HCEC 1CT (cell line): ENCODE measurements at regions not wholly inside any gene's neighbourhood (a gene's known extent, or its start where the extent isn't known, plus 50 kb on each side); places are given as distances from the start of the nearest gene placed in this dataset.

ENCODE experiments used
- DNase-seq: peaks from one replicate; pipeline ENCODE4 v3.0.0-alpha.2; 2017

- DNase-seq: no peak
These were observed 136.6 kb downstream of the RNF152 start for GRCh38 chr18:61756244-61756643.

- no peak for DNase-seq
These were observed 137.3 kb downstream of the RNF152 start for GRCh38 chr18:61755555-61755954.

GRCh38 chr18:61754039-61754583 lies 138.7 kb downstream of the RNF152 start:
- DNase-seq: no peak

- no peak for DNase-seq
These were observed 139.4 kb downstream of the RNF152 start for GRCh38 chr18:61753373-61753772.

DNA sequence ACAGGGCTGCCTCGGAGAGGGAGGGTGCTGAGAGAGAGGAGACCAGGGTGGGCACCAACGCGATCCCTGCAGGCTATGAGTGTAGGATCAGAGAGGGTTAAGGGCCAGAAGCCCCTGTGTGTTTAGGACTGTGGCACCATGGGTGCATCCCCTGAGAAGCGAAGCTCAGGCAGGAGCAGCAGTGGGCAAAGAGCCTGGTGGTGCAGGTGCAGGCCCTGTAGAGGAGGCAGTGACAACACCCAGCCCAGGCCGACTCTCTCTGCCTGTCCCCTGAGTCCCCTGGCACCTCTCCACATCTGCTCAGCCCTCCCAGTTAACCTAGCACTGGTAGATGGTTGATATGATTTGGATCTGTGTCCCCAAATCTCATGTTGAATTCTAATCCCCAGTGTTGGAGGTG lies 139.8 kb downstream of the RNF152 start:
- no peak for DNase-seq

GRCh38 chr18:61750840-61751668 lies 141.8 kb downstream of the RNF152 start:
- no peak for DNase-seq

GRCh38 chr18:61749546-61749945 lies 143.3 kb downstream of the RNF152 start:
- DNase-seq: no peak

- DNase-seq: no peak
These were observed 143.8 kb downstream of the RNF152 start for GRCh38 chr18:61749031-61749430.

- no peak for DNase-seq
These were observed 144.8 kb downstream of the RNF152 start for GRCh38 chr18:61748004-61748403.

DNA sequence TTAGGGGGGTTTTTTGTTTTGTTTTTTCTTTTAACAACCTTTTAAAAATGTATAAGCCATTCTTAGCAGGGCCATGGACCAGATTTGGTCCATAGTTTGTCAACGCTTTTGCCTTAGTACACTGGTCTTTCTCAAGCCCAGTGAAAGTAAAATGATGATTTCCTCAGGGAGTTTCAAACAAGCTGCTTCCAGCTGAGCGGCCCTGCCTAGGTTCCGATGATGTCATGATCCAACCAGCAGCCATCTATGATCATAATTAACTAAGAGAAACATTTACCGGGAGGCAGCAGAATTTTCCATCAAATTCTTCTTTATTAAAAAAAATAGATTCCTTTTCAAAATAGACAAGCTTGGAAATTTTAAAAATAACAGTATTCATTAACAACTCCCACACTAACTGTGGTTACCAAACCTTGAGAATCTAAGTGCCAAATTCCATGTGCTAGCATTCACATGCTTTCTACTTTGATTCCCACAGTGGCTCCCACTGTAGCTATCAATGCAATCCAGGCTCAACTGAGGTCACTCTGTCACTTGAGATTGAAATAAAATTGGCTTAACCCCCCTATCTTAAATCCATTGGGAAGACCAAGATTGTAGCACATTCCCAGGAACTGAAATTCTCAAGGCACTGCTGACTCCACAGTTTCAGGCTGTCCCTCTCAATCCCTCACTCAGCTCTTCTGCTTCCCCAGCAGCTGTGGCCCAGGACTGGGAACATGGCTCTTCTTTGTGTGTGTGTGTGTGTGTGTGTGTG lies 148.9 kb downstream of the RNF152 start:
- no peak for DNase-seq

GRCh38 chr18:61742565-61743429 lies 150.0 kb downstream of the RNF152 start:
- no peak for DNase-seq

DNA sequence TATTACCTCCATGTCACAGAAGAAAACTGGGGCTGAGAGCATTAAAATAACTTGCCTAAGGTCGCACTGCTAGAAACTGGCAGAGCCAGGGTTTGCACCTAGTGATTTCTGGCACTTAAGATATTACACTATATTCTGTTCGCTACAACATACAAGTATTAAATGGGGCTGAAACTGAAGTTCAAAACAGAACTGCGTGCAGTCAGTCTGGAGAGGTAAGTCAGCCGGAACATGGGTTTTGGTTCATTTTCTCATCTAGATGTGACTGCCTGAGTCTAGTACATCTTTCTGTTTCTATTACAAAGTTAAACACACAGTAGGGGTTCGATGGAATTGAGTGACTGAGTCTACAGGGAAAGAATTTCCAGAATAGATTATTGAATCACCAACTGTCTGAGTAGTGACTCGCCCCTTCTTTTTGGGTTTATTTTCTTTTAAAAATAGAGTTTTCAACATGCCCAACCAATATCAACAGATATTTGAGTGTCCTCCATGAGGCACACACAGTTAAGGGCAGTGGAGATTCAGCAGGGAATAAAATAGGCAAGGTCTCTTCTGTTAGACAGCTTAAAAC lies 150.8 kb downstream of the RNF152 start:
- no peak for DNase-seq

DNA sequence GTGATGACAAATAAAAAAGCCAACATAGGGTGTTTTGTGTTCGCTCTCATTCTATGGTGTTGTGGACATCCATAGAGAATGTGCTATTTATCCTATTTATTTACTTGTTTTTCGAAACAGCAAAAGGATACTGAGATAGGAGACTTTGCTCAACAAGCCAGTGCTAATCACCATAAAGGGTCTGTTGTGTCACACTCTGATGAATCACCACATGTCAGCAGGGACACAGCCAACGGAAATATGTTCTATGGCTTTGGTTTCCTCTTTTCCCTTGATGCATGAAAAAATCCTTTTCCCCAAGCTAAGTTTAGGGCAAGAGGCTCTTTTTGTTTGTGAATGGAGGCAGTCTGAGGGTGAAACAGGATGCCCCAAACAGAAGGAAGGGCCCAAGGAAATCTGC lies 154.3 kb downstream of the RNF152 start:
- DNase-seq: peak; percentile 15

DNA sequence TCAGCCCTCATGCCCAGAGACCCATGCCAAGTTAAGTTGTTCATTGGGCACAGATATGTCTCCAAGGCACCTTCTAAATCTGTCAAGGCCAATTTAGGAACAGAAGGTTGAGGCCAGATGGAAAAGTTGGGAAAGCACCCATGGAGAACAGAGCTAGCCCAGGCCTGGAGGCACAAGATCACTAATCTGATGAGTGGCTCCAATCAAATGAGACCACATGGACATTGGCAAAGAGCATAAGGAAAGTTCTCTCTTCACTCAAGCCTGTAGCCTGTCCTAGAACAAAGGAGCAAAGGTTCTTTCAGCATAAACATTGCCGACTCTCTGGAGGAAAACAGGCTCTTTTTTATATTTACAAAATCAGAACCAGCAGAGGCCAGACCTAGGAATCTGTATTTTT lies 154.8 kb downstream of the RNF152 start:
- DNase-seq: no peak

- DNase-seq: no peak
These were observed 156.7 kb downstream of the RNF152 start for GRCh38 chr18:61736133-61736532.

DNA sequence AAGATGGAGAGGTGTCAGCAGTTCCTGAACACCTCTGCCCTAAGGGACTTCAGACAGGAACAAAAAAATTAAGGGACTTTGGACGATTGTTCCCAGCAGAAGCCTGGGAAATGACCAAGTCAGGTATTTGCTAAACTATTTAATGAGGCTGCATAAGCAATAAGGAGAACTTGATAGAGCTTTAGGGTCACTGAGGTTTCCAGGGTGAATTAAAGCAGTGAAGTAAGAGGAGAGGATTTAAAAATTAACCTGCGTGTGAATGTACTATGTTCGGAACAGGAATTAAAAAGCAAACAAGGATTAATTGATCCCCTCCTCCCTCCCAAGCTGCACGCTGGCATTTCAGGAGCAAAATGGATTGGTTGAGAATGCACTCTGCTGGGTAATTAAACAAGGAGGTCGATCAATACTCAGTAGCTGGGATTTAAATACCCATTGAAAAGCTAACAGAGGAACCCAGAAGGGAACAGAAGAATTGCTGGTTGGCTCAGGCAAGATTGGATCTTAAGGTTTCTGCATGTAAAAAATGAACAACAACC lies 157.2 kb downstream of the RNF152 start:
- no peak for DNase-seq

GRCh38 chr18:61734396-61734795 lies 158.4 kb downstream of the RNF152 start:
- no peak for DNase-seq

DNA sequence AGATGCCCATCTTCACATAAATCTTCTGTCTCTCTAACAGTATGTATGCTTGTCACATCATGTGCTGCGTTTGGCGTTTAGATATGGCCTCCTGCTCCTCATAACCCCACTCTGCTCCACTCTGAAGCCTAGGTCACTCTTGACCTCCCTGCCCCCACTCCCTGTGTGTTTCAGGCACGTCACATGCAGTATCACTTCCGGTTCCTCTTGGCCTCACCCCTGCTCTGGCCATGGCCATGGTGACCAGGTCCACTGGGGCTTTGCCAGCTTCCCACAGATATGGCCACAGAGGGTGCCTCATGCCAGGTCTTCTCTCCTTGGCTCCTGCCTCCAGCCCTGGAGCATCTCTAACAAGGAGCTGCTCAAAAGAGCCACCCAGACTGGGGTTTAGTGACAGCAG lies 160.0 kb downstream of the RNF152 start:
- DNase-seq: no peak

GRCh38 chr18:61731693-61732376 lies 161.0 kb downstream of the RNF152 start:
- DNase-seq: no peak

DNA sequence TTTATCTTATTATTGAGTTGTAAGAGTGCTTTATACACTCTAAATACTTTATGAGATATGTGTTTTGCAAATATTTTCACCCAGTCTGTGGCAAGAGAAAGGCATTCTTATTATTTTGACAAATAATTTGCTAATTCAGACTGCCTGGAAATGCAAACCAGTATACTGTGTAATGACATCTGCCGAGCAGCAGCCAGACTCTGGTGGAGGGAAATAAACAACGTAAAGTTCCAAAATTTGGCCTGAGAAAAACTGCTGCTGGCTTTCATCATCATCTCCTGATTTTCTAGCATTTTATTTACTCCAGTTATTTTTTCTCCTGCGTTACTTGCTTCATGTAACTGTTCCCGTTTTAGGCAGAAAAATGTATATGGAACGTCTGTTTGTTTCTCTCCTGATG lies 161.6 kb downstream of the RNF152 start:
- no peak for DNase-seq

DNA sequence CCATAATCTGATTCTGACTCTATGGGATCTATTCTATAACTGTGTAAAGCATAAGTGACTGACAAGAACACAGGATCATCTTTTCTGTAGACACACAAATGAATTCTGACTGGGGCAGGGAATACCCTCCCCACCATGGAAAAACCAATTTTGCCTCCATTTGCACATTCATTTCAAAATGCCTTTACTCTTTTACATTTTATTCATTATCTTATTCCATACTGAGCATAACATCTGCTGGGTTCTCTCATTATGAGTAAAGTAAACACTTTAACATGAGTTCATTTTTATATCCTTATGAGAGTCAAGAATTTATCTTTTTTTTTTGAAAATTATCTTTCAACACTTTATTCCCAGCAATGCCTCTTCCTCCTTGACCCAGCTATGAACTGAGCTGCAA lies 163.5 kb downstream of the RNF152 start:
- DNase-seq: no peak
